ENCODE measurements at regions not wholly inside any gene's neighbourhood (a gene's known extent, or its start where the extent isn't known, plus 50 kb on each side); places are given as distances from the start of the nearest gene placed in this dataset.

GRCh38 chr2:207319316-207319715, 153.6 kb upstream of the KLF7 start:
- H3K27ac ChIP-seq, result no peak overlapping the region
- TF ChIP-seq, protein P1, sequence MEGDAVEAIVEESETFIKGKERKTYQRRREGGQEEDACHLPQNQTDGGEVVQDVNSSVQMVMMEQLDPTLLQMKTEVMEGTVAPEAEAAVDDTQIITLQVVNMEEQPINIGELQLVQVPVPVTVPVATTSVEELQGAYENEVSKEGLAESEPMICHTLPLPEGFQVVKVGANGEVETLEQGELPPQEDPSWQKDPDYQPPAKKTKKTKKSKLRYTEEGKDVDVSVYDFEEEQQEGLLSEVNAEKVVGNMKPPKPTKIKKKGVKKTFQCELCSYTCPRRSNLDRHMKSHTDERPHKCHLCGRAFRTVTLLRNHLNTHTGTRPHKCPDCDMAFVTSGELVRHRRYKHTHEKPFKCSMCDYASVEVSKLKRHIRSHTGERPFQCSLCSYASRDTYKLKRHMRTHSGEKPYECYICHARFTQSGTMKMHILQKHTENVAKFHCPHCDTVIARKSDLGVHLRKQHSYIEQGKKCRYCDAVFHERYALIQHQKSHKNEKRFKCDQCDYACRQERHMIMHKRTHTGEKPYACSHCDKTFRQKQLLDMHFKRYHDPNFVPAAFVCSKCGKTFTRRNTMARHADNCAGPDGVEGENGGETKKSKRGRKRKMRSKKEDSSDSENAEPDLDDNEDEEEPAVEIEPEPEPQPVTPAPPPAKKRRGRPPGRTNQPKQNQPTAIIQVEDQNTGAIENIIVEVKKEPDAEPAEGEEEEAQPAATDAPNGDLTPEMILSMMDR (conservative IDR thresholded peaks at IDR 0.05), result no peak
- TF ChIP-seq ZFX (IDR thresholded peaks at IDR 0.05), result no peak

DNA sequence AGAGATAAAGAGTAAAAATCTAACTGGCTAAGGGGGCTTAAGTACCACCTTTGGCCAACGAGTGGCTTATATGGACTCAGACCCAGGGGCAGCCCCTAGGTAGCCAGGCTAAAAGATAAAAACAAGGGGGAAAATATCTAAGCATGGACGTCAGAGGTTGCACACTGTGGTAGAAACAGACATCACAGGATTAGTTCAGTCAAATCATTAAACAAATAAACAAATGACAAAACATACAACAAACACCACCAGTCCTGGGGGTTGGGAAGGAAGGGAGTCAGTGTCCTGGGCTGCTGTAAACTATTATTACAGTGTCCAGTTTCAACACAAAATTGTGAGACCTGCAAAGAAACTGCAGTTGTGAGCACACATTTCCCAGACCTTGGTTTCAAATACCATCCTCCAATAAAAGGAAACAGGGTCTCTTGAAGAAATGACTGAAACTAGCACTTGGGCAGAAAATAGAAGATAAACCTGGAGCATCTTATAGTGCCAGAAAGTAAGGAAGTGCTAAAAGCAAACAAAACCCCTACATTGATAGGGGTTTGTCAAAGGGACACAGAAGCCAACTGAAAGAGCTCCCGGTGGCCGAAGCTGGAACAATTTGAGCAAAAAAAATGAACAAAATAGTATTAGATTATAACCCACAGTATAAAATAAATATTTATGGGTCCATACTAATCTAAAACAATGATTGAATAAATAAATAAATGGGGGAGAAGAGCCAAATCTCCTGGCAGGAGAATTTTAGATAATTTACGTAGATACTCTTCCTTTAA, 154.8 kb upstream of the KLF7 start:
- no peak overlapping the region for H3K27ac ChIP-seq
- TF ChIP-seq ZFX (IDR thresholded peaks at IDR 0.05), result no peak
- TF ChIP-seq, protein P1 (conservative IDR thresholded peaks at IDR 0.05), result peak; percentile 26; the same call in 1 of the 2 replicates

DNA sequence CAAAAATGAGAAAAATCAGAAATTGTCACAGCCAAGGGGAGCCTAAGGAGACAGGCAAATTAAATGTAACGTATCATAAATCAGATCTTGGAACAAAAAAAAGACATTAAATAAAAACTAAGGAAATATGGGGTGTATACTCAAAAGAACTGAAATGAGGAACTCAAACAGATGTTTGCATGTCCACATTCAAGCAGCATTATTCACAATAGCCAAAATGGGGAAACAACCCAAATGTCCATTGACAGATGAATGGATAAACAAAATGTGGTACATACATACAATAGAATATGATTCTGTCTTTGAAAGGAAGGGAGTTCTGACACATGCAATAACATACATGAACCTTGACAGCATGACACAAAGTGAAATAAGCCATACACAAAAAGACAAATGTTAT, 155.8 kb upstream of the KLF7 start:
- TF ChIP-seq, protein P1 (conservative IDR thresholded peaks at IDR 0.05), result no peak
- no peak for TF ChIP-seq ZFX (IDR thresholded peaks at IDR 0.05)
- H3K27ac ChIP-seq, result no peak overlapping the region

- H3K27ac ChIP-seq, result no peak overlapping the region
- TF ChIP-seq ZFX (IDR thresholded peaks at IDR 0.05), result no peak
- TF ChIP-seq, protein P1 (conservative IDR thresholded peaks at IDR 0.05), result no peak
These were observed 158.3 kb upstream of the KLF7 start for GRCh38 chr2:207324001-207324400.

DNA sequence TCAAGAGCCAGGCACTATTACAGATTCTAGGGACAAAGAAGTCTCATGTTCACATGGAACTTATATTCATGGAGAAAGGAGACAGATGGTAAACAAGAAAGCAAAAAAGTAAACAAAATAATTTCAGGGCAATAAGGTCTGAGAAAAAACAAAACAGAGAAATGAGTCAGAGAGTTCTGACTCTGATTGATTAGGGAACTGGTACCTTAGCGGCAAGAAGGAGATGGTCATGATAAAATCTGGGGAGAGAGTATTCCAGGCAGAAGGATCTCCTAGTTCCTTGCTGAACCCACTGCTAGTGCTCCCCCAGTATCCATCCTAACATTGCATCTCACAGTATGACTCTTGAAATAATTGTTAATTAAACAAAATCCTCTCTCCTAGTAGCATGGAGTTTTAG, 161.8 kb upstream of the KLF7 start:
- no peak for TF ChIP-seq ZFX (IDR thresholded peaks at IDR 0.05)
- TF ChIP-seq, protein P1 (conservative IDR thresholded peaks at IDR 0.05), result no peak

GRCh38 chr2:207328944-207329386, 163.2 kb upstream of the KLF7 start:
- H3K27ac ChIP-seq, result no peak overlapping the region
- TF ChIP-seq ZFX (IDR thresholded peaks at IDR 0.05), result no peak
- TF ChIP-seq, protein P1 (conservative IDR thresholded peaks at IDR 0.05), result no peak

More for the DNA sequence above, 161.8 kb upstream of the KLF7 start:
- no peak overlapping the region for H3K27ac ChIP-seq

DNA sequence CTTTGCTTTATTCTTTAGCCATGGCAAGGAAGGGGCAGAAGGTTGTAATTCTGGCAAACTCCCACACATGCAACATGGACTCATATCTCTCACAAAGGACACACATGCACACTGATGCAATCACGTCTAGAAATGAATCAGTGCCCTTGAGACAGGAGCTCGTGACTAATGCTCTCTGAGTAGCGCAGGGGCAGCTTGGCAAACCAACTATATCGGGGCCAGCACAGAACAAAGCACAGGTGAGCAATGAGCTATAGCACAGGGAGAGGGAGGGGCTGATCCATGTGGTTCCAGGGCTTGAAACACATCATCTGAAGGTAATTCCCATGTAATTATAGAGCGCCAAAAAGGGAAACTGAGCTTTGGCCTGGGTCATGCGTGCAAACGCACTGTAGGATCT, 165.2 kb upstream of the KLF7 start:
- no peak overlapping the region for H3K27ac ChIP-seq
- no peak for TF ChIP-seq ZFX (IDR thresholded peaks at IDR 0.05)
- TF ChIP-seq, protein P1 (conservative IDR thresholded peaks at IDR 0.05), result no peak

All from C4-2B (cell line).